ENCODE measurements at regions not wholly inside any gene's neighbourhood (a gene's known extent, or its start where the extent isn't known, plus 50 kb on each side); places are given as distances from the start of the nearest gene placed in this dataset.

GRCh38 chr5:145708169-145708568 is 127.0 kb downstream of the PRELID2 start:
- DNase-seq = no peak

GRCh38 chr5:145704724-145705123 is 130.4 kb downstream of the PRELID2 start:
- DNase-seq = no peak

DNA sequence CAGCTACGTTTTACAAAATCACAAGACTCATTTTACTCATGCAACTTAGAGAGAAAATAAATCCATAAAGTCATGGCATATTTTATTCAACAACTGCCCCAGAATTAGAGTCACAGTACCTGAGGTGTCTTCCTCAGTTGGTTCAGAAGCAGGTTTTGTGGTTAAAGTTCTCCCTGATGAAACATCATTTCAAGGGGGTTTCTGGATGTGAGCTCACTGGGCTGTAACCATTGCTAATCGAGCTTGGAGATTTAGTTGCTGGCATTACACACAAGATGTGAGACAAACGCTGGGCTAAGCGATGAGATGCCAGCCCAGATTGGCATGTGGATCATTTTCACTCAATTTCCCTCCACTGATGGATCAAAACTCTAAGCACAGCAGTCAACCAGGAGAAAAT is 131.3 kb downstream of the PRELID2 start:
- no peak for DNase-seq

DNA sequence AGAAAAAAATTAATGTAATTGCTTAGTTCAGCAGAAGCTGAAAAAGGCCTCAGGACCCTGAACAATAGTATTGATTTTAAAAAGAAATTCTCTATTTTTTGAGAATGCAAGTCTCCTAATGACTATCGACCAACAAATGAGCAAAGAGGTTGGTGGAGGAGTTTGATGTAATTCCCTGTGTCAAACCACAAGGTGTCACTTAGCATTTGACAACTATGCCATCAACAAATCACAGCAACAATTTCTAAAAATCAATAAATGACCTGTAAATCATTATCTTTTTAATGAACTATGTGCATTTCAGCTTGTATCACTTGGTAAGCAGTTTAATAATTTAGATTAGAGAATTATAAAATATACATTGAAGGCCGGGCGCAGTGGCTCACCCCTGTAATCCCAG is 133.7 kb downstream of the PRELID2 start:
- no peak for DNase-seq

DNA sequence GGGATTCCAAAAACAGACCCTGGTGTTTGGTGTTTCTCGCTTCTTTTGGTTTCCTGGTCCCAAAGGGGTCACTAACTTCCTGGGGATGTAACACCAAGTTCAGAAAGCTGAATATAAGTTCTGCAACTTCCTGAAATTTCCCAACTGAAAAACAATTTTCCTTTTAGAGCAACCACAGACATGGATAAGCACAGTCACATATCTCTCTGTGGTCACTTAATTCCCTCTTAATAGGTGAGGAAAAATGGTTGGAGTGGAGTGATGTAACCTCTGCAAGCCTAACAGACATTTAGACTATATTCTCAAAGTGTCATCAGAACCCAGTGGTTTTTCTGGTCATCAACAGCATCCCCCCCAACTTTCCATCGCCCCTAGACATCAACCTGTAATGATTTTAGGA is 135.3 kb downstream of the PRELID2 start:
- DNase-seq = no peak

DNA sequence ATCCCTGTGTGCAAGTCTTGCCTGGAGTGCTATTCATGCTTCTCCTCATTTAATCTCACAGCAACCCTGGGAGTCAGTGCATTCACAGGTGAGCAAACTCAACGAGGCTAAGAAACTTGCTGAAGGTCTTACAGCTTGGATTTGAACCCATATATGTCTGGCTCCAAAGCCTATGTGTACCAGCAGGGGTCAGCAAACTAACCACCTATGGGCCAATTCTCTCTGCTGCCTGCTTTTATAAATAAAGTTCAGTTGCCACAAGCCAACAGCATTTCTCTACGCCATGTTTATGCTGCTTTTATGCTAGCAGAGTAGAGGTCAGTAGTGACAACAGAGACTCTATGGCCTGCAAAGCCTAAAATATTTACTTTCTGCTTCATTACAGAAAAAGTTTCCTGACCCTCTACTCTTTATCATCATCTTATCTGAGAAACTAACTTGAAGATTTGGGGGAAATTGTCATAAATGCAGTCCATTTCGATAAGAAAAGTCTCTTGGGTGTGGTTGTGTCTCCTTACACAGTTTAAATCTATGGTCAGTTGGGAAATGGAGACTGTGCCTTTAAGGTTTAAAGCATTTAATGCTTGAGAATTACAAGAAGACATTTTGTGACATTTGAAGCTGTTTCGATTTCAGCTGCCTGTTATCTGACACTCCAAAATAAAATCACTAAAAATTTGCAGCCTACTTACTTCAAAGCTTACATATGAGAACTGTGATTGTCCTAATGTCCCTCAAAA is 137.7 kb downstream of the PRELID2 start:
- DNase-seq = peak; percentile 13 to 18

DNA sequence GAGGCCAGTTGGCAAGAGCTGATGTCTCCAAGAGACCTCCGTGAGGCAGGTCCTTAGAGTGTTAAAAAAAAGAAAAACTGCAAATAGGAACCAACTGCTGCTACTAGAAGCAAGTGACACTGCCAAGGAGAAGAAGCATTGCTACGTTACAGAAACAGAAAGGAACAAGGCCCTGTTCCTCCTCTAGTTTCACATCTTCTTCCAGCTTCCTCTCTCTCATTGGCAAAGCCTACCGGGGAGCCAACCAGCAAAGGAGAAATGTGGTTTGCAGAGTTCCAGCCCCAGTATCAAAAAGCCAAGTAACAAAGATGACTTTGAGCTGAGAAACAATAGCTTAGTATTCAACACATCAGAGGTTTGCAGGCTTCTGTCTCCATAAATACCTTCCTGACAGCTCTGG is 145.9 kb downstream of the PRELID2 start:
- no peak for DNase-seq

GRCh38 chr5:145687943-145688342 is 147.2 kb downstream of the PRELID2 start:
- no peak for DNase-seq

- DNase-seq = no peak
Observed at GRCh38 chr5:145685417-145685816, 149.7 kb downstream of the PRELID2 start.

GRCh38 chr5:145683431-145683830 is 151.7 kb downstream of the PRELID2 start:
- DNase-seq = no peak

DNA sequence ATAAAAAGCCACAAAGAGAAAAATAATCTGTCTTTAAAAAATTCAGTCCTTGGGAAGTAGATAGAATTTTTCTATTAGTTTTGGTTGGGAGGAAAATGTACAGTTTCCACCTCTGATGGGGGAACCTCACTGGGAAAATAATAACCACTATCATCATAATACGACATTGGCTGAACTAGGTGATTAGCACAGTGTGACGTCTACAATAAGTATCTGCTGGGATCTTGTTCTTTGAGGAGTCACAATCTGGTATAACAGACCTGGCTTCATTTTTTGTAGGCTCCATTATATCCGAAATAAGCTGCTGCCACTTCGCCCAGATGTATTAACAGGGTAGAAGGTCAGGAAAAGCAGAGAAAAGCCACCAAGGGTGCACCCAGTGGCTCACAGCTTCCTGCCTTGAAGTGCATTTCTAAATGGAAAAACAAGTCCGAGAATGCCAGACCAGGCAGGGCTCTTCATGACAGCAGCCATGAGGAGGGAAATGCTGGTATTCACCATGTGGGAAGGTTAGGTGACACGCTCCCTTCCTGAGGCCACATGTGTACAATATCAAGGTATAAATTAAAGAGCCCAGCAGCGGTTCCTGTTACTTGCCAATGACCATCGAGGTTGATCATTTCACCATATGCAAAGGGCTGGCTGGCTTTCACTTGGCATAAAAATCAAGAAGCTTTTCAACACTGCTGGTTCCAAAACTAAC is 152.8 kb downstream of the PRELID2 start:
- no peak for DNase-seq

DNA sequence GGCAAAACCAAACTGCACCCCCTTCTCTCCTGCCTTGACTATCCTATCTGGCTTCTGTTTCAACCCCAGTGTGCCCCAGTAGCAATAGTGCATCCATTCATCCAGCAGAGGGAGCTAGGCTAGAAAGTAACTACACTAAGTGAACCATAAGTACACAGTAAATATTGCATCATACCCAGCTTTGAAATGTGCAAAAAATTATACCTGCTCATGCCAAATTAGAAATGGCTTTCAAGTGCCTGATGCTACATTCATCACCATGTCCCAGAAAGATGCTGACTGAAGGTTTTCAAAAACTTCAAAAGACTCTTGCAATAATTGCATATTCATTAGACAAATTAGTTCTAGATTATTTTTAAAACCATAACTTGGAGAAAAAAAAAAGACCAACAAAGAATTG is 153.5 kb downstream of the PRELID2 start:
- DNase-seq = peak in 1 of 2 donors; percentile 16

DNA sequence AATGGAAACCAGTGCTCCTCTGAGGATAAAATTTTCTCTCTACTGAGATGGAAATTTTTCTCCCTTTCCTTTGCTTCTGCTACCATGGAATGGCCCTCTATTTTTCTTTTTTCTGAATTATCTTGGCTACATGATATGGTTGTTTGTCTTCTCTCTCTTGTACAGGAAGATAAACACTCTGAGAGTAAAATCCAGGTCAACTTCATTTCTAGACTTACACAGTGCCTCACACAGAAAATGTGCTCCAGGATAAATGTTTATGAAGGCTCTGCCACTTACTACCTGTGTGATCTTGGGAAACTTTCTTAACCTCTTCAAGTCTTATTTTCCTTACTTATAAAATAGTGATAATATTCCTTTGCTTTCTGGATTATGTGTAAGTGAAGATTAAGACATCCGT is 153.9 kb downstream of the PRELID2 start:
- no peak for DNase-seq

- no peak for DNase-seq
Observed at GRCh38 chr5:145680767-145681166, 154.4 kb downstream of the PRELID2 start.

DNA sequence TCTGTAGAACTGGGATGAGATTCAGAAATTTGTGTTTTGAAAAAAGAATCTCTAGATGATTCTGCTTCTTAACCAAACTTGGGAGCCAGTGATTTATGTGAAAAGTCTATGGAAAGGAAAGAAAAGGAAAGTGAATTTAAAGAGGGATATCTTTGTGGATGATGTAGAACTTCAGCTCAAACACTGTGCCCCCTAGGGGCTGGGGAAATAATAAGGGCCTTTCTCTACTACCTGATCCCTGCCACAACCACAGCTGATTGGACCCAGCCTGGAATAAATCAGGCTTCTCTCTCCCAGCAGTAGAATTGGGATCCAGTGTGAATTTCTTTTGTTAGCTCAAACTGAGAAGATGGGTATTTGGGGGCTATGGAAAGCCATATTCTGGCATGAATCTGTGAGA is 155.0 kb downstream of the PRELID2 start:
- DNase-seq = no peak

GRCh38 chr5:145678255-145678654 is 156.9 kb downstream of the PRELID2 start:
- DNase-seq = no peak

DNA sequence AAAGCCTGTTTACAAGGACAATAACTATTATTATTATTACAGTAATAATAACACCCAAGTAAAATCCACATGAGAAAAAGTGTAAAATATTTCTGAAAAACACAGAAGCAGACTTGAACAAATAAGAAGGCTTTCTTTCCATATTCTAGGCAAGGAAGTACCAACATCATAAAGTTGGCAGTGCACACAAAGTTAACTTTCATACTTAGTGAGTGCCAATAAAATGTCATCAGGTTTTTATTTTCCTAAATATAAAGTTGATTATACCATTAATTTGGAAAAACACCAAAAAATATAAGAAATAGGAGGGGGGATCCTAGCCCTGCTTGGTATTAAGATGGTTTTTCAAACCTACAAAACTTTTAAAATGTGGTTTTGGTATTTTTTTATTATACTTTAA is 161.4 kb downstream of the PRELID2 start:
- DNase-seq = no peak

DNA sequence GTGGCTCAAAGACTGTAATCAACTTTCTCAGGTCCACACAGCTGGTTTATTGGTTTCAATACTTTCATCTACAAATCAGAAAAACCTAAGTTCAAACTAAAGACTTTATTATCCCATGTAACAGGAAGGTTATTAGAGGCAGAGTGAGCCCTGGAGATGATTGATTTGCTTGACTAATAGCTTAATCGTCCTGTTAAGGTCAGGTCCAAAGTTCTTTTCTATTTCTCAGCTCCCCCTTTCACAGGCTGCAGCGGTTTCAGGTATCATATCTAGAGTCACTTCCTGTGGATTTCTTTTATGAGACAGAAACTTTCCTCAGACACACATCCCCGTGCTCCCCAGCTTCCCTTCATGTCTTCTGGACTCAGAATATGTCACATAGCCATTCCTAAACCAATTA is 166.4 kb downstream of the PRELID2 start:
- DNase-seq = no peak

GRCh38 chr5:145667742-145668141 is 167.4 kb downstream of the PRELID2 start:
- no peak for DNase-seq

DNA sequence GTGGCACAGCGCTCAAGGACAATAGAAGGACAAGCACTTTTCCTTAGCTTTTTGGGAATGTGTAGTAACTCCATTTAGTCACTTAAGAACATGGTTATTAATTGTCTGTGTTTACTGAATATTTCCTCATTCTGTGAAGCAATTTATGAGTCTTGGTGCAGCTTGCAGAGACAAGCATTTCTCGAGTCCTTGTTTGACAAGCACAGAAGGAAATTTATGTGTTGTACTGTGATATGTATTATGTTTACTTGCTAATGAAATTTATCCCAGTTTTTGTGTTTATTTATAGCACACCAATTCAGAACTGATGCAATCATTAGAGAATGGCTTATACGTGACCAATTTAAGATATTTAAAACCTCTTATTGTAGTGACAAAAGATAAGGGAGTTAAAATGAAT is 168.6 kb downstream of the PRELID2 start:
- no peak for DNase-seq

GRCh38 chr5:145661737-145662485 is 173.2 kb downstream of the PRELID2 start:
- DNase-seq = no peak

- DNase-seq = no peak
Observed at GRCh38 chr5:145660897-145661640, 174.1 kb downstream of the PRELID2 start.

DNA sequence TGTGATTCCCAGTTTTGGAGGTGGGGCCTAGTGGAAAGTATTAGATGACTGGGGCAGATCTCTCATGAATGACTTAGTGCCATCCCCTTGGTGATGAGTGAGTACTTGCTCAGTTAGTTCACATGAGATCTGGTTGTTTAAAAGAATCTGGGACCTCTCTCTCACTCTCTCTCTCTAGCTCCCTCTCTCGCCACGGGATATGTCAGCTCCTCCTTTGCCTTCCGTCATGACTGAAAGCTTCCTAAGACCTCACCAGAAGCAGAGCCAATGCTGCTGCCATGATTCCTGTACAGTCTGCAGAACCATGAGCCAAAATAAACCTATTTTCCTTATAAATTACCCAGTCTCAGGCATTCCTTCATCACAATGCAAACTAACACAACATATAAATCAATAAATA is 176.7 kb downstream of the PRELID2 start:
- DNase-seq = no peak
